Liver (tissue), 3 donors: ENCODE measurements at regions not wholly inside any gene's neighbourhood (a gene's known extent, or its start where the extent isn't known, plus 50 kb on each side); places are given as distances from the start of the nearest gene placed in this dataset.

Source experiments
- EGR1 ChIP-seq, 2 donors: IDR thresholded peaks; 2 replicates each; pipeline ENCODE4 v1.6.1; 2016 to 2018; ENCODE audit warnings: antibody characterized with exemption in 2 of 2, low read depth in 2 of 2
- FOXA1 ChIP-seq: IDR thresholded peaks from 2 replicates; pipeline ENCODE4 v1.6.1; 2016; ENCODE audit warnings: antibody characterized with exemption
- GABPA ChIP-seq, 2 donors: IDR thresholded peaks in 1 of 2; conservative IDR thresholded peaks in 1 of 2; 2 replicates each; pipeline ENCODE4 v1.6.1; 2016; ENCODE audit warnings: antibody characterized with exemption in 2 of 2, mild to moderate bottlenecking in 1 of 2, moderate library complexity in 1 of 2
- JUND ChIP-seq, 2 donors: IDR thresholded peaks; 2 replicates each; pipeline ENCODE4 v1.6.1; 2016; ENCODE audit warnings: antibody characterized with exemption in 2 of 2
- NR2F2 ChIP-seq: IDR thresholded peaks from 2 replicates; pipeline ENCODE4 v1.6.1; 2016; ENCODE audit warnings: antibody characterized with exemption
- RAD21 ChIP-seq, 2 donors: IDR thresholded peaks; 2 replicates each; pipeline ENCODE4 v1.6.1; 2016; ENCODE audit warnings: antibody characterized with exemption in 2 of 2, mild to moderate bottlenecking in 2 of 2
- SP1 ChIP-seq: IDR thresholded peaks from 2 replicates; pipeline ENCODE4 v1.6.1; 2018; ENCODE audit warnings: antibody characterized with exemption, mild to moderate bottlenecking
- TAF1 ChIP-seq: conservative IDR thresholded peaks from 2 replicates; pipeline ENCODE4 v1.6.1; 2016; ENCODE audit warnings: antibody characterized with exemption, mild to moderate bottlenecking
- YY1 ChIP-seq: IDR thresholded peaks from 2 replicates; pipeline ENCODE4 v1.6.1; 2016; ENCODE audit warnings: antibody characterized with exemption, mild to moderate bottlenecking
- TF ChIP-seq, protein P1 (sequence below): fragments of 150-350 bp; IDR thresholded peaks from 2 replicates; pipeline ENCODE4 v1.5.1; 2017; ENCODE audit warnings: improper control_type of control experiment, low read depth, low read length; ENCODE audit not compliant: missing input control
- TF ChIP-seq, protein P2 (sequence below): IDR thresholded peaks from 2 replicates; pipeline ENCODE4 v1.6.1; 2016; ENCODE audit warnings: antibody characterized with exemption, mild to moderate bottlenecking
- TF ChIP-seq, protein P3 (sequence below): IDR thresholded peaks from 2 replicates; pipeline ENCODE4 v1.6.1; 2016; ENCODE audit warnings: antibody characterized with exemption
- TF ChIP-seq, protein P4 (sequence below): IDR thresholded peaks from 2 replicates; pipeline ENCODE4 v1.6.1; 2016; ENCODE audit warnings: antibody characterized with exemption
- TF ChIP-seq, protein P5 (sequence below): IDR thresholded peaks from 2 replicates; pipeline ENCODE4 v1.6.1; 2016; ENCODE audit warnings: antibody characterized with exemption
- donor health status: healthy.
- donor health status: healthy.

DNA sequence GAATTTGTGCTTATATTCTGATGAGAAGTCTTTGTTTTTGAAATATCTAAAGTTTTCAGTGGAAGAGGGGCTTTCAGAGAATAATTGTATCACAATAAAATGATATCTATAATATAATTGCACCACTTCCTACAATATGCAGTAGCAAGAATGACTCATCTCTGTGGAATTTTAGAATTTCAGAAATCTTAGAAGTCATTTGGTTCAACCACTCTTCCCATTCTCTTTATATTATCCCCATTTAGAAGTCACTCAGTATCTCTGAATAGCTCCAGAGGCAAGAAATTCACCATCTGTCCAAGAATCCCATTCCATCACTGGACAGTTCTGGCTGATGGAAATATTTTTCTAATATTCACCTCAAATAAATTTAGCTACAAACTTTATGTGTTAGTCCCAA is 59.3 kb upstream of the CCDC68 start:
- no peak for TF ChIP-seq EGR1 (IDR thresholded peaks at IDR 0.05; ENCODE audit: low read depth in 2 of 2)
- TF ChIP-seq, protein P1, sequence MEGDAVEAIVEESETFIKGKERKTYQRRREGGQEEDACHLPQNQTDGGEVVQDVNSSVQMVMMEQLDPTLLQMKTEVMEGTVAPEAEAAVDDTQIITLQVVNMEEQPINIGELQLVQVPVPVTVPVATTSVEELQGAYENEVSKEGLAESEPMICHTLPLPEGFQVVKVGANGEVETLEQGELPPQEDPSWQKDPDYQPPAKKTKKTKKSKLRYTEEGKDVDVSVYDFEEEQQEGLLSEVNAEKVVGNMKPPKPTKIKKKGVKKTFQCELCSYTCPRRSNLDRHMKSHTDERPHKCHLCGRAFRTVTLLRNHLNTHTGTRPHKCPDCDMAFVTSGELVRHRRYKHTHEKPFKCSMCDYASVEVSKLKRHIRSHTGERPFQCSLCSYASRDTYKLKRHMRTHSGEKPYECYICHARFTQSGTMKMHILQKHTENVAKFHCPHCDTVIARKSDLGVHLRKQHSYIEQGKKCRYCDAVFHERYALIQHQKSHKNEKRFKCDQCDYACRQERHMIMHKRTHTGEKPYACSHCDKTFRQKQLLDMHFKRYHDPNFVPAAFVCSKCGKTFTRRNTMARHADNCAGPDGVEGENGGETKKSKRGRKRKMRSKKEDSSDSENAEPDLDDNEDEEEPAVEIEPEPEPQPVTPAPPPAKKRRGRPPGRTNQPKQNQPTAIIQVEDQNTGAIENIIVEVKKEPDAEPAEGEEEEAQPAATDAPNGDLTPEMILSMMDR: no peak
- TF ChIP-seq RAD21 (IDR thresholded peaks at IDR 0.05): no peak
- TF ChIP-seq GABPA (IDR thresholded peaks at IDR 0.05 in 1 of 2, conservative IDR thresholded peaks at IDR 0.05 in 1 of 2): no peak
- TF ChIP-seq, protein P2, sequence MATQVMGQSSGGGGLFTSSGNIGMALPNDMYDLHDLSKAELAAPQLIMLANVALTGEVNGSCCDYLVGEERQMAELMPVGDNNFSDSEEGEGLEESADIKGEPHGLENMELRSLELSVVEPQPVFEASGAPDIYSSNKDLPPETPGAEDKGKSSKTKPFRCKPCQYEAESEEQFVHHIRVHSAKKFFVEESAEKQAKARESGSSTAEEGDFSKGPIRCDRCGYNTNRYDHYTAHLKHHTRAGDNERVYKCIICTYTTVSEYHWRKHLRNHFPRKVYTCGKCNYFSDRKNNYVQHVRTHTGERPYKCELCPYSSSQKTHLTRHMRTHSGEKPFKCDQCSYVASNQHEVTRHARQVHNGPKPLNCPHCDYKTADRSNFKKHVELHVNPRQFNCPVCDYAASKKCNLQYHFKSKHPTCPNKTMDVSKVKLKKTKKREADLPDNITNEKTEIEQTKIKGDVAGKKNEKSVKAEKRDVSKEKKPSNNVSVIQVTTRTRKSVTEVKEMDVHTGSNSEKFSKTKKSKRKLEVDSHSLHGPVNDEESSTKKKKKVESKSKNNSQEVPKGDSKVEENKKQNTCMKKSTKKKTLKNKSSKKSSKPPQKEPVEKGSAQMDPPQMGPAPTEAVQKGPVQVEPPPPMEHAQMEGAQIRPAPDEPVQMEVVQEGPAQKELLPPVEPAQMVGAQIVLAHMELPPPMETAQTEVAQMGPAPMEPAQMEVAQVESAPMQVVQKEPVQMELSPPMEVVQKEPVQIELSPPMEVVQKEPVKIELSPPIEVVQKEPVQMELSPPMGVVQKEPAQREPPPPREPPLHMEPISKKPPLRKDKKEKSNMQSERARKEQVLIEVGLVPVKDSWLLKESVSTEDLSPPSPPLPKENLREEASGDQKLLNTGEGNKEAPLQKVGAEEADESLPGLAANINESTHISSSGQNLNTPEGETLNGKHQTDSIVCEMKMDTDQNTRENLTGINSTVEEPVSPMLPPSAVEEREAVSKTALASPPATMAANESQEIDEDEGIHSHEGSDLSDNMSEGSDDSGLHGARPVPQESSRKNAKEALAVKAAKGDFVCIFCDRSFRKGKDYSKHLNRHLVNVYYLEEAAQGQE: no peak
- TF ChIP-seq SP1: no peak
- no peak for TF ChIP-seq JUND (IDR thresholded peaks at IDR 0.05)
- TF ChIP-seq NR2F2: no peak
- TF ChIP-seq, protein P3, sequence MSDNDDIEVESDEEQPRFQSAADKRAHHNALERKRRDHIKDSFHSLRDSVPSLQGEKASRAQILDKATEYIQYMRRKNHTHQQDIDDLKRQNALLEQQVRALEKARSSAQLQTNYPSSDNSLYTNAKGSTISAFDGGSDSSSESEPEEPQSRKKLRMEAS: no peak
- TF ChIP-seq, protein P4, sequence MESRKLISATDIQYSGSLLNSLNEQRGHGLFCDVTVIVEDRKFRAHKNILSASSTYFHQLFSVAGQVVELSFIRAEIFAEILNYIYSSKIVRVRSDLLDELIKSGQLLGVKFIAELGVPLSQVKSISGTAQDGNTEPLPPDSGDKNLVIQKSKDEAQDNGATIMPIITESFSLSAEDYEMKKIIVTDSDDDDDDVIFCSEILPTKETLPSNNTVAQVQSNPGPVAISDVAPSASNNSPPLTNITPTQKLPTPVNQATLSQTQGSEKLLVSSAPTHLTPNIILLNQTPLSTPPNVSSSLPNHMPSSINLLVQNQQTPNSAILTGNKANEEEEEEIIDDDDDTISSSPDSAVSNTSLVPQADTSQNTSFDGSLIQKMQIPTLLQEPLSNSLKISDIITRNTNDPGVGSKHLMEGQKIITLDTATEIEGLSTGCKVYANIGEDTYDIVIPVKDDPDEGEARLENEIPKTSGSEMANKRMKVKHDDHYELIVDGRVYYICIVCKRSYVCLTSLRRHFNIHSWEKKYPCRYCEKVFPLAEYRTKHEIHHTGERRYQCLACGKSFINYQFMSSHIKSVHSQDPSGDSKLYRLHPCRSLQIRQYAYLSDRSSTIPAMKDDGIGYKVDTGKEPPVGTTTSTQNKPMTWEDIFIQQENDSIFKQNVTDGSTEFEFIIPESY: no peak
- TF ChIP-seq YY1: no peak
- no peak for TF ChIP-seq TAF1
- TF ChIP-seq, protein P5, sequence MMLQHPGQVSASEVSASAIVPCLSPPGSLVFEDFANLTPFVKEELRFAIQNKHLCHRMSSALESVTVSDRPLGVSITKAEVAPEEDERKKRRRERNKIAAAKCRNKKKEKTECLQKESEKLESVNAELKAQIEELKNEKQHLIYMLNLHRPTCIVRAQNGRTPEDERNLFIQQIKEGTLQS: no peak
- TF ChIP-seq FOXA1: no peak
